H9 (cell line): ENCODE measurements at regions not wholly inside any gene's neighbourhood (a gene's known extent, or its start where the extent isn't known, plus 50 kb on each side); places are given as distances from the start of the nearest gene placed in this dataset.

Experiments
- DNase-seq: peaks from one replicate; pipeline ENCODE4 v3.0.0-alpha.2; 2017
- H2AFZ ChIP-seq: one replicate; pipeline ENCODE4 v1.6.1; 2013; ENCODE audit warnings: mild to moderate bottlenecking, low read length, control low read depth, moderate library complexity
- H2AK5ac ChIP-seq: 2 replicates; pipeline ENCODE4 v1.6.1; 2013; ENCODE audit warnings: low read length, control low read depth, mixed read lengths; ENCODE audit not compliant: insufficient read length
- H2BK120ac ChIP-seq: one replicate; pipeline ENCODE4 v1.6.1; 2013; ENCODE audit warnings: low read depth, mild to moderate bottlenecking, low read length, control low read depth, inconsistent platforms; ENCODE audit not compliant: poor library complexity, severe bottlenecking
- H2BK12ac ChIP-seq: 2 replicates; pipeline ENCODE4 v1.6.1; 2013; ENCODE audit warnings: low read length, control low read depth, mixed read lengths, low read depth; ENCODE audit not compliant: insufficient read length
- H2BK15ac ChIP-seq: 2 replicates; pipeline ENCODE4 v1.6.1; 2013; ENCODE audit warnings: low read depth, low read length, control low read depth
- H2BK20ac ChIP-seq: one replicate; pipeline ENCODE4 v1.6.1; 2013; ENCODE audit warnings: low read depth, mild to moderate bottlenecking, low read length, control low read depth, inconsistent platforms; ENCODE audit not compliant: poor library complexity, severe bottlenecking
- H2BK5ac ChIP-seq: 2 replicates; pipeline ENCODE4 v1.6.1; 2013; ENCODE audit warnings: low read length, control low read depth, mixed read lengths; ENCODE audit not compliant: insufficient read length
- H3K14ac ChIP-seq: 2 replicates; pipeline ENCODE4 v1.6.1; 2013; ENCODE audit warnings: low read length, control low read depth; ENCODE audit not compliant: insufficient read depth
- H3K18ac ChIP-seq: 2 replicates; pipeline ENCODE4 v1.6.1; 2013; ENCODE audit warnings: low read depth, mild to moderate bottlenecking, mixed read lengths, low read length, control low read depth; ENCODE audit not compliant: insufficient read length
- H3K23ac ChIP-seq: 2 replicates; pipeline ENCODE4 v1.6.1; 2013; ENCODE audit warnings: low read length, control low read depth, mixed read lengths, low read depth; ENCODE audit not compliant: insufficient read length
- H3K23me2 ChIP-seq: 2 replicates; pipeline ENCODE4 v1.6.1; 2013; ENCODE audit warnings: low read depth, mild to moderate bottlenecking, mixed read lengths, low read length, control low read depth; ENCODE audit not compliant: insufficient read length, poor library complexity, severe bottlenecking
- H3K27ac ChIP-seq: 2 replicates; pipeline ENCODE4 v1.5.1; 2013; ENCODE audit warnings: low read length, control low read depth, mixed read lengths, low read depth; ENCODE audit not compliant: insufficient read length
- H3K27me3 ChIP-seq: 2 replicates; pipeline ENCODE4 v1.6.1; 2013; ENCODE audit warnings: low read length, control low read depth, inconsistent platforms; ENCODE audit not compliant: insufficient read depth
- H3K4ac ChIP-seq: 2 replicates; pipeline ENCODE4 v1.6.1; 2013; ENCODE audit warnings: low read depth, mild to moderate bottlenecking, control low read depth, inconsistent platforms, low read length, moderate library complexity
- H3K4me1 ChIP-seq: 2 replicates; pipeline ENCODE4 v1.6.1; 2013; ENCODE audit warnings: low read length, control low read depth, inconsistent platforms; ENCODE audit not compliant: insufficient read depth
- H3K4me2 ChIP-seq: 2 replicates; pipeline ENCODE4 v1.6.1; 2013; ENCODE audit warnings: low read length, control low read depth, mixed read lengths; ENCODE audit not compliant: insufficient read length, insufficient read depth
- H3K56ac ChIP-seq: 2 replicates; pipeline ENCODE4 v1.6.1; 2013; ENCODE audit warnings: low read depth, mild to moderate bottlenecking, mixed read lengths, low read length, control low read depth; ENCODE audit not compliant: insufficient read length
- H3K79me1 ChIP-seq: 2 replicates; pipeline ENCODE4 v1.6.1; 2013; ENCODE audit warnings: low read depth, mild to moderate bottlenecking, moderate library complexity, low read length, control low read depth, inconsistent platforms; ENCODE audit not compliant: insufficient read depth, poor library complexity, severe bottlenecking
- H3K79me2 ChIP-seq: 2 replicates; pipeline ENCODE4 v1.6.1; 2013; ENCODE audit warnings: low read length, control low read depth, inconsistent platforms; ENCODE audit not compliant: insufficient read depth
- H3K9ac ChIP-seq: 2 replicates; pipeline ENCODE4 v1.6.1; 2013; ENCODE audit warnings: low read length, control low read depth, mixed read lengths; ENCODE audit not compliant: insufficient read length; ENCODE audit errors: extremely low read depth
- H3K9me3 ChIP-seq: one replicate; pipeline ENCODE4 v1.6.1; 2013; ENCODE audit warnings: low read depth, low read length, inconsistent platforms; ENCODE audit not compliant: control insufficient read depth
- H3T11ph ChIP-seq: one replicate; pipeline ENCODE4 v1.6.1; 2013; ENCODE audit warnings: mild to moderate bottlenecking, low read length, control low read depth, inconsistent platforms
- H4K20me1 ChIP-seq: one replicate; pipeline ENCODE4 v1.6.1; 2013; ENCODE audit not compliant: control insufficient read depth, insufficient read length, insufficient read depth
- H4K5ac ChIP-seq: 2 replicates; pipeline ENCODE4 v1.6.1; 2013; ENCODE audit warnings: low read depth, mild to moderate bottlenecking, mixed read lengths, low read length, control low read depth; ENCODE audit not compliant: insufficient read length
- H4K8ac ChIP-seq: replicated peaks from 2 replicates; pipeline ENCODE4 v1.6.1; 2013; ENCODE audit warnings: low read length, control low read depth, mixed read lengths, low read depth; ENCODE audit not compliant: insufficient read length
- H4K91ac ChIP-seq: 2 replicates; pipeline ENCODE4 v1.6.1; 2013; ENCODE audit warnings: low read depth, mild to moderate bottlenecking, moderate library complexity, mixed read lengths, low read length, control low read depth; ENCODE audit not compliant: insufficient read length
- H3K27ac Mint-ChIP-seq, 3 experiments: 2 replicates in 2 of 3; 3 replicates in 1 of 3; pipeline ENCODE4 v1.8.0; 2020 to 2021; ENCODE audit warnings: mixed read lengths in 3 of 3, mild to moderate bottlenecking in 1 of 3, moderate library complexity in 1 of 3
- H3K27me3 Mint-ChIP-seq: 2 replicates; pipeline ENCODE4 v1.8.0; 2021; ENCODE audit warnings: low read depth, mild to moderate bottlenecking, moderate library complexity, mixed read lengths
- H3K36me3 Mint-ChIP-seq, 3 experiments: 2 replicates in 2 of 3; 3 replicates in 1 of 3; pipeline ENCODE4 v1.8.0; 2020 to 2021; ENCODE audit warnings: low read depth in 3 of 3, mixed read lengths in 3 of 3; ENCODE audit not compliant: insufficient read depth in 1 of 3
- H3K4me1 Mint-ChIP-seq, 2 experiments: 2 replicates each; pipeline ENCODE4 v1.8.0; 2020; ENCODE audit warnings: mixed read lengths in 2 of 2
- H3K4me3 Mint-ChIP-seq, 2 experiments: 2 replicates in 1 of 2; 3 replicates in 1 of 2; pipeline ENCODE4 v1.8.0; 2020 to 2021; ENCODE audit warnings: mild to moderate bottlenecking in 2 of 2, mixed read lengths in 2 of 2, moderate library complexity in 1 of 2
- H3K9me3 Mint-ChIP-seq, 2 experiments: 2 replicates in 1 of 2; 3 replicates in 1 of 2; pipeline ENCODE4 v1.8.0; 2020; ENCODE audit warnings: mild to moderate bottlenecking in 2 of 2, mixed read lengths in 2 of 2, moderate library complexity in 1 of 2
- CTCF ChIP-seq: fragments of 200-600 bp; sonication (generic); conservative IDR thresholded peaks from 3 replicates; pipeline ENCODE4 v1.8.0; 2021; ENCODE audit warnings: antibody characterized with exemption, mild to moderate bottlenecking
- WGBS: extraction: QIAGEN DNeasy Blood & Tissue Kit; methylation state at CpG from one replicate; pipeline ENCODE4 v1.1.7; 2013; ENCODE audit warnings: missing lambda C conversion rate, low lambda C conversion rate, mixed read lengths; ENCODE audit not compliant: insufficient read length; ENCODE audit errors: extremely low coverage; 5-methylcytosine and 5-hydroxymethylcytosine counted together

GRCh38 chr2:59425247-59425646 is 1128.2 kb downstream of the BCL11A start:
- no peak overlapping the region for H3K4ac ChIP-seq
- no peak overlapping the region for H4K5ac ChIP-seq
- no peaks in the 10 kb centered on the region for H3K27me3 ChIP-seq
- no peak overlapping the region for H2BK15ac ChIP-seq
- H2BK20ac ChIP-seq, result no peak overlapping the region
- peaks cover 4% of the 10 kb centered on the region; the same call in 1 of the 2 replicates for H3K4me1 ChIP-seq
- no peak overlapping the region for H3K14ac ChIP-seq
- Mint-ChIP-seq H3K9me3 (peaks cover 2 to 7% of the 10 kb centered on the region in 2 experiments), H3K36me3 (no peaks in the 10 kb centered on the region; a peak in 3 of 7 replicates), H3K27ac (no peak overlapping the region; a peak in 1 of 7 replicates), H3K4me1 (peaks cover 13% of the 10 kb centered on the region in 2 experiments), H3K27me3 (no peaks in the 10 kb centered on the region), H3K4me3 (no peak overlapping the region)
- no peaks in the 10 kb centered on the region for H3K23me2 ChIP-seq
- DNase-seq, result no peak
- H3K9me3 ChIP-seq, result no peaks in the 10 kb centered on the region
- no peak overlapping the region for H3K9ac ChIP-seq
- no peak overlapping the region for H3K27ac ChIP-seq
- H4K20me1 ChIP-seq, result no peaks in the 10 kb centered on the region
- H2BK12ac ChIP-seq, result no peak overlapping the region
- no peak overlapping the region for H2BK5ac ChIP-seq
- H2BK120ac ChIP-seq, result no peak overlapping the region
- no peak overlapping the region for H4K8ac ChIP-seq
- WGBS, result no CpG with 5 or more reads among the region's 3 CpGs
- H3T11ph ChIP-seq, result no peak overlapping the region
- no peaks in the 10 kb centered on the region for H3K79me2 ChIP-seq
- no peak overlapping the region for H3K23ac ChIP-seq
- no peak overlapping the region for H3K18ac ChIP-seq
- H3K56ac ChIP-seq, result no peak overlapping the region
- no peak overlapping the region for H4K91ac ChIP-seq
- no peak overlapping the region for H2AK5ac ChIP-seq
- H2AFZ ChIP-seq, result no peak overlapping the region
- H3K79me1 ChIP-seq, result no peaks in the 10 kb centered on the region
- no peak overlapping the region for H3K4me2 ChIP-seq
- no peak for TF ChIP-seq CTCF
